ENCODE measurements at regions not wholly inside any gene's neighbourhood (a gene's known extent, or its start where the extent isn't known, plus 50 kb on each side); places are given as distances from the start of the nearest gene placed in this dataset.

- 26% methylated on average over 7 of the region's 7 CpGs for WGBS (ENCODE audit: low lambda C conversion rate)
- H3K4me2 ChIP-seq: no peak overlapping the region
- peaks cover 0 to 15% of the 10 kb centered on the region in 2 experiments; a peak in 1 of 4 replicates for H3K4me1 ChIP-seq (ENCODE audit: control insufficient read depth in 1 of 2, insufficient read depth in 2 of 2, low read depth in 1 of 2, low read length in 1 of 2)
- POLR2A ChIA-PET: no interaction called here
- no peaks in the 10 kb centered on the region for H3F3A ChIP-seq (replicated peaks; ENCODE audit: insufficient read depth)
- no peaks in the 10 kb centered on the region for H3K79me2 ChIP-seq (ENCODE audit: insufficient read depth)
- H3K27ac ChIP-seq (ENCODE audit: low read depth in 2 of 2, low read length in 1 of 2): no peak overlapping the region
- no peaks in the 10 kb centered on the region for H3K9me2 ChIP-seq
- CTCF ChIA-PET: no interaction called here
- H3K9me3 ChIP-seq: no peaks in the 10 kb centered on the region
- H3K4me3 ChIP-seq (ENCODE audit: low read depth in 2 of 2, low read length in 1 of 2): no peak overlapping the region
- H2AFZ ChIP-seq (ENCODE audit: low read depth): no peak overlapping the region
- no peaks in the 10 kb centered on the region for H4K20me1 ChIP-seq (ENCODE audit: insufficient read depth)
- no peak for DNase-seq
- TF ChIP-seq MEF2A (IDR thresholded peaks at IDR 0.05; ENCODE audit: borderline replicate concordance, low read depth) (no peak), CTCF (IDR thresholded peaks at IDR 0.05) (no peak), TCF12 (IDR thresholded peaks at IDR 0.05) (no peak), FOSL2 (IDR thresholded peaks at IDR 0.05; ENCODE audit: borderline replicate concordance, low read depth) (no peak), FOXM1 (IDR thresholded peaks at IDR 0.05; ENCODE audit: low read depth) (no peak), TEAD4 (IDR thresholded peaks at IDR 0.05; ENCODE audit: borderline replicate concordance, insufficient read depth) (no peak), MXI1 (IDR thresholded peaks at IDR 0.05; ENCODE audit: low read depth, low read length) (no peak), IRF3 (IDR thresholded peaks at IDR 0.05; ENCODE audit: low read depth, low read length) (no peak), YY1 (IDR thresholded peaks at IDR 0.05; ENCODE audit: low read depth) (no peak)
- no peak overlapping the region for H3K9ac ChIP-seq
- no peaks in the 10 kb centered on the region for H3K27me3 ChIP-seq (ENCODE audit: insufficient read depth)
- H3K36me3 ChIP-seq (replicated peaks in 1 of 2; ENCODE audit: control insufficient read depth in 1 of 2, insufficient read depth in 2 of 2, low read length in 1 of 2): no peaks in the 10 kb centered on the region
Observed at GRCh38 chr16:73560497-73560896, 512.6 kb upstream of the ZFHX3 start.

- peaks cover 0 to 15% of the 10 kb centered on the region in 2 experiments; a peak in 1 of 4 replicates for H3K4me1 ChIP-seq (ENCODE audit: control insufficient read depth in 1 of 2, insufficient read depth in 2 of 2, low read depth in 1 of 2, low read length in 1 of 2)
- H3K9ac ChIP-seq: no peak overlapping the region
- TF ChIP-seq MAX (IDR thresholded peaks at IDR 0.05; ENCODE audit: low read depth): no peak
- no peak for TF ChIP-seq IRF3 (IDR thresholded peaks at IDR 0.05; ENCODE audit: low read depth, low read length)
- TF ChIP-seq NFIC (IDR thresholded peaks at IDR 0.05; ENCODE audit: borderline replicate concordance): no peak
- no peak for TF ChIP-seq YY1 (IDR thresholded peaks at IDR 0.05; ENCODE audit: low read depth)
- TF ChIP-seq EP300 (IDR thresholded peaks at IDR 0.05; ENCODE audit: borderline replicate concordance in 1 of 2, low read depth in 1 of 2, low read length in 1 of 2): no peak
- TF ChIP-seq FOXM1 (IDR thresholded peaks at IDR 0.05; ENCODE audit: low read depth): no peak
- TF ChIP-seq JUND (IDR thresholded peaks at IDR 0.05): no peak
- no peak for TF ChIP-seq RXRA (IDR thresholded peaks at IDR 0.05; ENCODE audit: borderline replicate concordance, low read depth)
- no peak for TF ChIP-seq EZH2phosphoT487 (IDR thresholded peaks at IDR 0.05; ENCODE audit: borderline replicate concordance, low read depth)
- no peak for TF ChIP-seq GATA2 (CRISPR knock-in tag; IDR thresholded peaks at IDR 0.05)
- TF ChIP-seq ELF1 (IDR thresholded peaks at IDR 0.05): no peak
- H3K27me3 ChIP-seq (ENCODE audit: insufficient read depth): no peaks in the 10 kb centered on the region; the same call in 1 of the 2 replicates
- no peak overlapping the region for H3K4me3 ChIP-seq (ENCODE audit: low read depth in 2 of 2, low read length in 1 of 2)
- H3F3A ChIP-seq (replicated peaks; ENCODE audit: insufficient read depth): no peaks in the 10 kb centered on the region
- DNase-seq: no peak
- H3K4me2 ChIP-seq: no peak overlapping the region
- no peaks in the 10 kb centered on the region for H4K20me1 ChIP-seq (ENCODE audit: insufficient read depth)
- no peak overlapping the region for H2AFZ ChIP-seq (ENCODE audit: low read depth)
- H3K36me3 ChIP-seq (replicated peaks in 1 of 2; ENCODE audit: control insufficient read depth in 1 of 2, insufficient read depth in 2 of 2, low read length in 1 of 2): no peaks in the 10 kb centered on the region
- no peaks in the 10 kb centered on the region for H3K79me2 ChIP-seq (ENCODE audit: insufficient read depth)
- ChIA-PET POLR2A (interaction anchor here (0.6 kb wide), 1 partner anchor 94 kb away, joined by 3 read pairs; no protein-coding TSS in a partner anchor), CTCF (interaction anchor here (0.6 to 0.8 kb wide), 2 partner anchors 11 to 13 kb away, joined by 3 to 4 read pairs; no protein-coding TSS in a partner anchor)
- no peak overlapping the region for H3K27ac ChIP-seq (ENCODE audit: low read depth in 2 of 2, low read length in 1 of 2)
- H3K9me3 ChIP-seq: no peaks in the 10 kb centered on the region
- no peaks in the 10 kb centered on the region for H3K9me2 ChIP-seq
- WGBS (ENCODE audit: low lambda C conversion rate): 64% methylated on average over 6 of the region's 7 CpGs
Observed at GRCh38 chr16:73558219-73558618, 510.3 kb upstream of the ZFHX3 start.

All from SK-N-SH (cell line).